H9 (cell line): ENCODE measurements at regions not wholly inside any gene's neighbourhood (a gene's known extent, or its start where the extent isn't known, plus 50 kb on each side); places are given as distances from the start of the nearest gene placed in this dataset.

ENCODE experiments used
- DNase-seq: peaks from one replicate; pipeline ENCODE4 v3.0.0-alpha.2; 2017
- H2AFZ ChIP-seq: one replicate; pipeline ENCODE4 v1.6.1; 2013; ENCODE audit warnings: mild to moderate bottlenecking, low read length, control low read depth, moderate library complexity
- H2AK5ac ChIP-seq: 2 replicates; pipeline ENCODE4 v1.6.1; 2013; ENCODE audit warnings: low read length, control low read depth, mixed read lengths; ENCODE audit not compliant: insufficient read length
- H2BK120ac ChIP-seq: one replicate; pipeline ENCODE4 v1.6.1; 2013; ENCODE audit warnings: low read depth, mild to moderate bottlenecking, low read length, control low read depth, inconsistent platforms; ENCODE audit not compliant: poor library complexity, severe bottlenecking
- H2BK12ac ChIP-seq: 2 replicates; pipeline ENCODE4 v1.6.1; 2013; ENCODE audit warnings: low read length, control low read depth, mixed read lengths, low read depth; ENCODE audit not compliant: insufficient read length
- H2BK15ac ChIP-seq: 2 replicates; pipeline ENCODE4 v1.6.1; 2013; ENCODE audit warnings: low read depth, low read length, control low read depth
- H2BK20ac ChIP-seq: one replicate; pipeline ENCODE4 v1.6.1; 2013; ENCODE audit warnings: low read depth, mild to moderate bottlenecking, low read length, control low read depth, inconsistent platforms; ENCODE audit not compliant: poor library complexity, severe bottlenecking
- H2BK5ac ChIP-seq: 2 replicates; pipeline ENCODE4 v1.6.1; 2013; ENCODE audit warnings: low read length, control low read depth, mixed read lengths; ENCODE audit not compliant: insufficient read length
- H3K14ac ChIP-seq: 2 replicates; pipeline ENCODE4 v1.6.1; 2013; ENCODE audit warnings: low read length, control low read depth; ENCODE audit not compliant: insufficient read depth
- H3K18ac ChIP-seq: 2 replicates; pipeline ENCODE4 v1.6.1; 2013; ENCODE audit warnings: low read depth, mild to moderate bottlenecking, mixed read lengths, low read length, control low read depth; ENCODE audit not compliant: insufficient read length
- H3K23ac ChIP-seq: 2 replicates; pipeline ENCODE4 v1.6.1; 2013; ENCODE audit warnings: low read length, control low read depth, mixed read lengths, low read depth; ENCODE audit not compliant: insufficient read length
- H3K23me2 ChIP-seq: 2 replicates; pipeline ENCODE4 v1.6.1; 2013; ENCODE audit warnings: low read depth, mild to moderate bottlenecking, mixed read lengths, low read length, control low read depth; ENCODE audit not compliant: insufficient read length, poor library complexity, severe bottlenecking
- H3K27ac ChIP-seq: 2 replicates; pipeline ENCODE4 v1.5.1; 2013; ENCODE audit warnings: low read length, control low read depth, mixed read lengths, low read depth; ENCODE audit not compliant: insufficient read length
- H3K27me3 ChIP-seq: 2 replicates; pipeline ENCODE4 v1.6.1; 2013; ENCODE audit warnings: low read length, control low read depth, inconsistent platforms; ENCODE audit not compliant: insufficient read depth
- H3K4ac ChIP-seq: 2 replicates; pipeline ENCODE4 v1.6.1; 2013; ENCODE audit warnings: low read depth, mild to moderate bottlenecking, control low read depth, inconsistent platforms, low read length, moderate library complexity
- H3K4me1 ChIP-seq: 2 replicates; pipeline ENCODE4 v1.6.1; 2013; ENCODE audit warnings: low read length, control low read depth, inconsistent platforms; ENCODE audit not compliant: insufficient read depth
- H3K4me2 ChIP-seq: 2 replicates; pipeline ENCODE4 v1.6.1; 2013; ENCODE audit warnings: low read length, control low read depth, mixed read lengths; ENCODE audit not compliant: insufficient read length, insufficient read depth
- H3K56ac ChIP-seq: 2 replicates; pipeline ENCODE4 v1.6.1; 2013; ENCODE audit warnings: low read depth, mild to moderate bottlenecking, mixed read lengths, low read length, control low read depth; ENCODE audit not compliant: insufficient read length
- H3K79me1 ChIP-seq: 2 replicates; pipeline ENCODE4 v1.6.1; 2013; ENCODE audit warnings: low read depth, mild to moderate bottlenecking, moderate library complexity, low read length, control low read depth, inconsistent platforms; ENCODE audit not compliant: insufficient read depth, poor library complexity, severe bottlenecking
- H3K79me2 ChIP-seq: 2 replicates; pipeline ENCODE4 v1.6.1; 2013; ENCODE audit warnings: low read length, control low read depth, inconsistent platforms; ENCODE audit not compliant: insufficient read depth
- H3K9ac ChIP-seq: 2 replicates; pipeline ENCODE4 v1.6.1; 2013; ENCODE audit warnings: low read length, control low read depth, mixed read lengths; ENCODE audit not compliant: insufficient read length; ENCODE audit errors: extremely low read depth
- H3K9me3 ChIP-seq: one replicate; pipeline ENCODE4 v1.6.1; 2013; ENCODE audit warnings: low read depth, low read length, inconsistent platforms; ENCODE audit not compliant: control insufficient read depth
- H3T11ph ChIP-seq: one replicate; pipeline ENCODE4 v1.6.1; 2013; ENCODE audit warnings: mild to moderate bottlenecking, low read length, control low read depth, inconsistent platforms
- H4K20me1 ChIP-seq: one replicate; pipeline ENCODE4 v1.6.1; 2013; ENCODE audit not compliant: control insufficient read depth, insufficient read length, insufficient read depth
- H4K5ac ChIP-seq: 2 replicates; pipeline ENCODE4 v1.6.1; 2013; ENCODE audit warnings: low read depth, mild to moderate bottlenecking, mixed read lengths, low read length, control low read depth; ENCODE audit not compliant: insufficient read length
- H4K8ac ChIP-seq: replicated peaks from 2 replicates; pipeline ENCODE4 v1.6.1; 2013; ENCODE audit warnings: low read length, control low read depth, mixed read lengths, low read depth; ENCODE audit not compliant: insufficient read length
- H4K91ac ChIP-seq: 2 replicates; pipeline ENCODE4 v1.6.1; 2013; ENCODE audit warnings: low read depth, mild to moderate bottlenecking, moderate library complexity, mixed read lengths, low read length, control low read depth; ENCODE audit not compliant: insufficient read length
- H3K27ac Mint-ChIP-seq, 3 experiments: 2 replicates in 2 of 3; 3 replicates in 1 of 3; pipeline ENCODE4 v1.8.0; 2020 to 2021; ENCODE audit warnings: mixed read lengths in 3 of 3, mild to moderate bottlenecking in 1 of 3, moderate library complexity in 1 of 3
- H3K27me3 Mint-ChIP-seq: 2 replicates; pipeline ENCODE4 v1.8.0; 2021; ENCODE audit warnings: low read depth, mild to moderate bottlenecking, moderate library complexity, mixed read lengths
- H3K36me3 Mint-ChIP-seq, 3 experiments: 2 replicates in 2 of 3; 3 replicates in 1 of 3; pipeline ENCODE4 v1.8.0; 2020 to 2021; ENCODE audit warnings: low read depth in 3 of 3, mixed read lengths in 3 of 3; ENCODE audit not compliant: insufficient read depth in 1 of 3
- H3K4me1 Mint-ChIP-seq, 2 experiments: 2 replicates each; pipeline ENCODE4 v1.8.0; 2020; ENCODE audit warnings: mixed read lengths in 2 of 2
- H3K4me3 Mint-ChIP-seq, 2 experiments: 2 replicates in 1 of 2; 3 replicates in 1 of 2; pipeline ENCODE4 v1.8.0; 2020 to 2021; ENCODE audit warnings: mild to moderate bottlenecking in 2 of 2, mixed read lengths in 2 of 2, moderate library complexity in 1 of 2
- H3K9me3 Mint-ChIP-seq, 2 experiments: 2 replicates in 1 of 2; 3 replicates in 1 of 2; pipeline ENCODE4 v1.8.0; 2020; ENCODE audit warnings: mild to moderate bottlenecking in 2 of 2, mixed read lengths in 2 of 2, moderate library complexity in 1 of 2
- CTCF ChIP-seq: fragments of 200-600 bp; sonication (generic); conservative IDR thresholded peaks from 3 replicates; pipeline ENCODE4 v1.8.0; 2021; ENCODE audit warnings: antibody characterized with exemption, mild to moderate bottlenecking
- WGBS: extraction: QIAGEN DNeasy Blood & Tissue Kit; methylation state at CpG from one replicate; pipeline ENCODE4 v1.1.7; 2013; ENCODE audit warnings: missing lambda C conversion rate, low lambda C conversion rate, mixed read lengths; ENCODE audit not compliant: insufficient read length; ENCODE audit errors: extremely low coverage; 5-methylcytosine and 5-hydroxymethylcytosine counted together

- Histone ChIP-seq H2BK120ac (no peak overlapping the region), H3K23ac (no peak overlapping the region), H2BK15ac (no peak overlapping the region), H3K4me1 (no peaks in the 10 kb centered on the region), H3K56ac (no peak overlapping the region), H3K27ac (no peak overlapping the region), H3T11ph (no peak overlapping the region), H3K4me2 (no peak overlapping the region), H3K79me2 (no peaks in the 10 kb centered on the region), H3K14ac (no peak overlapping the region), H2BK12ac (no peak overlapping the region), H4K91ac (no peak overlapping the region), H3K79me1 (no peaks in the 10 kb centered on the region), H3K27me3 (no peaks in the 10 kb centered on the region), H3K9me3 (peaks cover 7% of the 10 kb centered on the region), H2AK5ac (no peak overlapping the region), H4K20me1 (no peaks in the 10 kb centered on the region), H3K23me2 (no peaks in the 10 kb centered on the region), H2AFZ (no peak overlapping the region), H4K8ac (no peak overlapping the region), H3K18ac (no peak overlapping the region), H2BK5ac (no peak overlapping the region), H2BK20ac (no peak overlapping the region), H3K4ac (no peak overlapping the region), H4K5ac (no peak overlapping the region), H3K9ac (no peak overlapping the region)
- peaks cover 7 to 8% of the 10 kb centered on the region in 2 experiments for H3K9me3 Mint-ChIP-seq
- H3K4me1 Mint-ChIP-seq, result peaks cover 0 to 6% of the 10 kb centered on the region in 2 experiments; a peak in 3 of 4 replicates
- H3K36me3 Mint-ChIP-seq, result peaks cover 5 to 7% (median 7%) of the 10 kb centered on the region in 3 experiments; a peak in 5 of 7 replicates
- no CpG with 5 or more reads among the region's 2 CpGs for WGBS
- DNase-seq, result no peak
- H3K27me3 Mint-ChIP-seq, result no peaks in the 10 kb centered on the region; the same call in 1 of the 2 replicates
- TF ChIP-seq CTCF, result no peak
- no peak overlapping the region for H3K27ac Mint-ChIP-seq
- no peak overlapping the region for H3K4me3 Mint-ChIP-seq
Measured at GRCh38 chr11:107076832-107077231, 58.6 kb upstream of the GUCY1A2 start.
